Fibroblast of skin of left biceps (primary cell): ENCODE measurements at regions not wholly inside any gene's neighbourhood (a gene's known extent, or its start where the extent isn't known, plus 50 kb on each side); places are given as distances from the start of the nearest gene placed in this dataset.
"Not testable (repeated sequence)": the region's sequence is repeated elsewhere in the genome, so short reads cannot be mapped to it uniquely, and the experiment has no call there.

Experiments
- DNase-seq, 2 experiments: peaks; one replicate each; pipeline ENCODE4 v3.0.0-alpha.2; 2013; ENCODE audit warnings: low read depth in 2 of 2

- DNase-seq: not testable (repeated sequence)
These were observed 2805.9 kb downstream of the RPIA start for GRCh38 chr2:91497129-91498064.

DNA sequence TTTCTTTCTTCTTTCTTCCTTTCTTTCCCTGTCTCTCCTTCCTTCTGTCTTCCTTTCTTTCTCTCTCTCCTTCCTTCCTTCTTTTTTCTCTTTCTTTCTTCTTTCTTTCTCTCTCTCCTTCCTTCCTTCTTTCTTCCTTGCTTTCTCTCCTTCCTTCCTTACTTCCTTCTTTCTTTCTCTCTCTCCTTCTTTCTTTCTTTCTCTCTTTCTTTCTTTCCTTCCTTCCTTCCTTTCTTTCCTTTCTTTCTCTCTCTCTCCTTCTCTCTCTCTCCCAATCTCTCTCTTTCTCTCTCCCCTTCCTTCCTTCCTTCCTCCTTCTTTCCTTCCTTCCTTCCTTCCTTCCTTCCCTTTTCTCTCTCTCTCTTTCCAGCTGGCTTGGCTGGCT is 2806.6 kb downstream of the RPIA start:
- DNase-seq: not testable (repeated sequence)

DNA sequence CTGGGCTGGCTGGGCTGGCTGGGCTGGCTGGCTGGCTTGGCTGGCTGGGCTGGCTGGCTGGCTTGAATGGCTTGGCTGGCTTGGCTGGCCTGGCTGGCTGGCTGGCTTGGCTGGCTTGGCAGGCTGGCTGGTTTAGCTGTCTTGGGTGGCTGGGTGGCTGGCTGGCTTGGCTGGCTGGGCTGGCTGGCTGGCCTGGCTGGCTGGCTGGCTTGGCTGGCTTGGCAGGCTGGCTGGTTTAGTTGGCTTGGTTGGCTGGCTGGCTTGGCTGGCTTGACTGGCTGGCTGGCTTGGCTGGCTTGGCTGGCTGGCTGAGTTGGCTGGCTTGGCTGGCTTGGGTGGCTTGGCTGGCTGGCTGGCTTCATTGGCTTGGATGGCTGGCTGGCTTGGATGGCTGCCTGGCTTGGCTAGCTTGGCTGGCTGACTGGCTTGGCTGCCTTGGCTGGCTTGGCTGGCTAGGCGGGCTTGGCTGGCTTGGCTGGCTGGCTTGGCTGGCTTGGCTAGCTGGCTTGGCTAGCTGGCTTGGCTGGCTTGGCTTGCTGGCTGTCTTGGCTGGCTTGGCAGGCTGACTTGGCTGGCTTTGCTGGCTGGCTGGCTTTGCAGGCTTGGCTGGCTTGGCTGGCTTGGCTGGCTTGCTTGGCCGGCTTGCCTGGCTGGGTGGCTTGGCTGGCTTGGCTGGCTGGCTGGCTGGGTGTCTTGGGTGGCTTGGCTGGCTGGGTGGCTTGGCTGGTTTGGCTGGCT is 2807.2 kb downstream of the RPIA start:
- not testable (repeated sequence) for DNase-seq

GRCh38 chr2:91499431-91500050 is 2808.1 kb downstream of the RPIA start:
- DNase-seq: not testable (repeated sequence)

DNA sequence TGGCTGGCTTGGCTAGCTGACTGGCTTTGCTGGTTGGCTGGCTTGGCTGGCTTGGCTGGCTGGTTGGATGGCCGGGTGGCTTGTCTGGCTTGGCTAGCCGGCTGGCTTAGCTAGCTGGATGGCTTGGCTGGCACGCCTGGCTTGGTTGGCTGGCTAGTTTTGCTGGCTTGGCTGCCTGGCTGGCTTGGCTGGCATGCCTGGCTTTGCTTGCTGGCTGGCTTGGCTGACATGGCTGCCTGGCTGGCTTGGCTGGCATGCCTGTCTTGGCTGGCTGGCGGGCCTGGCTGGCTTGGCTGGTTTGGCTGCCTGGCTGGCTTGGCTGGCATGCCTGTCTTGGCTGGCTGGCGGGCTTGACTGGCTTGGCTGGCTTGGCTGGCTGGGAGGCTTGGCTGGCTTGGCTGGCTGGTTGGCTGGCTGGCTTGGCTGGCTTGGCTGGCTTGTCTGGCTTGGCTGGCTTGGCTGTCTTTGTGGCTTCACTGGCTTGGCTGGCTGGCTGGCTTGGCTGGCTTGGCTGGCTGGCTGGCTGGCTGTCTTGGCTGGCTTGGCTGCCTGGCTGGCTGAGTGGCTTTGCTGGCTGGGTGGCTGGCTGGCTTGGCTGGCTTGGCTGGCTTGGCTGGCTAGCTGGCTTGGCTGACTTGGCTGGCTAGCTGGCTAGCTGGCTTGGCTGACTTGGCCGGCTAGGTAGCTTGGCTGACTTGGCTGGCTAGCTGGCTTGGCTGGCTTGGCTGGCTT is 2808.9 kb downstream of the RPIA start:
- DNase-seq: not testable (repeated sequence)

DNA sequence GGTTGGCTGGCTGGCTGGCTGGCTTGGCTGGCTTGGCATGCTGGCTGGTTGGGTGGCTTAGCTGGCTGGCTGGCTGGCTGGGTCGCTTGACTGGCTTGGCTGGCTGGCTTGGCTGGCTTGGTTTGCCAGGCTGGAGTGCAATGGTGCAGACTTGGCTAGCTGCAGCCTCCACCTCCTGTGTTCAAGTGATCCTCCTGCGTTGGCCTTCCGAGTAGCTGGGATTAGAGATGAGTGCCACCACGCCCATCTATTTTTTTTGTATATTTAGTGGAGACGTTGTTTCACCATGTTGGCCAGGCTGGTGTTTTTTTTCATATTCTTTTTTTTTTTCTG is 2809.5 kb downstream of the RPIA start:
- DNase-seq: not testable (repeated sequence)

DNA sequence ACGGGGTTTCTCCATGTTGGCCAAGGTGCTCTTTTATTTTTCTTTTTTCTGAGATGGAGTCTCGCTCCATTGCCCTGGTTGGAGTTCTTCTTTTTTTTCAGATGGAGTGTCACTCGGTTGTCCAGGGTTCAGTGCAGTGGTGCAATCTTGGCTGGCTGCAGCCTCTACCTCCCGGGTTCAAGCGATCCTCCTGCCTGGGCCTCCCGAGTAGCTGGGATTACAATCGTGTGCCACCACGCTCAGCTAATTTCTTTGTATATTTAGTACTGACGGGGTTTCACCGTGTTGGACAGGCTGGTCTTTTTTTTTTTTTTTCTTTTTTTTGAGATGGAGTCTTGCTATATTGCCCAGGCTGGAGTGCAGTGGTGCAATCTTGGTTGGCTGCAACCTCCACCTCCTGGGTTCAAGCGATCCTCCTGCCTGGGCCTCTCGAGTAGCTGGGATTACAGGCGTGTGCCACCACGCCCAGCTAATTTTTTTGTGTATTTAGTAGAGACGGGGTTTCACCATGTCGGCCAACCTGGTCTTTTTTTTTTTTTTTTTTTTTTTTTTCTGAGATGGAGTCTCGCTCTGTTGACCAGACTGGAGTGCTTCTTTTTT is 2810.1 kb downstream of the RPIA start:
- not testable (repeated sequence) for DNase-seq

- DNase-seq: not testable (repeated sequence)
These were observed 2812.1 kb downstream of the RPIA start for GRCh38 chr2:91503572-91503958.

- not testable (repeated sequence) for DNase-seq
These were observed 2812.7 kb downstream of the RPIA start for GRCh38 chr2:91503959-91504741.

DNA sequence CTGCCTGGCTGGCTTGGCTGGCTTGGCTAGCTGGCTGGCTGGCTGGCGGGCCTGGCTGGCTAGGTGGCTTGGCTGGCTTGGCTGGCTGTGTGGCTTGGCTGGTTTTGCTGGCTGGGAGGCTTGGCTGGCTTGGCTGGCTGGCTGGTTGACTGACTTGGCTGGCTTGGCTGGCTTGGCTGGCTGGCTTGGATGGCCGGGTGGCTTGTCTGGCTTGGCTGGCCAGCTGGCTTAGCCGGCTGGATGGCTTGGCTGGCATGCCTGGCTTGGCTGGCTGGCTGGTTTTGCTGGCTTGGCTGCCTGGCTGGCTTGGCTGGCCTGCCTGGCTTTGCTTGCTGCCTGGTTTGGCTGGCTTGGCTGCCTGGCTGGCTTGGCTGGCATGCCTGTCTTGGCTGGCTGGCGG is 2817.3 kb downstream of the RPIA start:
- DNase-seq: not testable (repeated sequence)

DNA sequence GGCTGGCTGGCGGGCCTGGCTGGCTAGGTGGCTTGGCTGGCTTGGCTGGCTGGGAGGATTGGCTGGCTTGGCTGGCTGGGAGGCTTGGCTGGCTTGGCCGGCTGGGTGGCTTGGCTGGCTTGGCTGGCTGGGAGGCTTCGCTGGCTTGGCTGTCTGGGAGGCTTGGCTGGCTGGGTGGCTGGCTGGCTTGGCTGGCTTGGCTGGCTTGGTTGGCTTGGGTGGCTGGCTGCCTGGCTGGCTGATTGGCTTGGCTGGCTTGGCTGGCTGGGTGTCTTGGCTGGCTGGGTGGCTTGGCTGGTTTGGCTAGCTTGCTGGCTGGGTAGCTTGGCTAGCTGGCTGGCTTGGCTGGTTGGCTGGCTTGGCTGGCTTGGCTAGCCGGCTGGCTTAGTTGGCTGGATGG is 2817.8 kb downstream of the RPIA start:
- not testable (repeated sequence) for DNase-seq

GRCh38 chr2:91511166-91511565 is 2819.7 kb downstream of the RPIA start:
- not testable (repeated sequence) for DNase-seq

DNA sequence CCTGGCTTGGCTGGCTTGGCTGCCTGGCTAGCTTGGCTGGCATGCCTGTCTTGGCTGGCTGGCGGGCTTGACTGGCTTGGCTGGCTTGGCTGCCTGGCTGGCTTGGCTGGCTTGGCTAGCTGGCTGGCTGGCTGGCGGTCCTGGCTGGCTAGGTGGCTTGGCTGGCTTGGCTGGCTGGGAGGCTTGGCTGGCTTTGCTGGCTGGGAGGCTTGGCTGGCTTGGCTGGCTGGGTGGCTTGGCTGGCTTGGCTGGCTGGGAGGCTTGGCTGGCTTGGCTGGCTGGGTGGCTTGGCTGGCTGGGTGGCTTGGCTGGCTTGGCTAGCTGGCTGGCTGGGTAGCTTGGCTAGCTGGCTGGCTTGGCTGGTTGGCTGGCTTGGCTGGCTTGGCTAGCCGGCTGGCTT is 2824.5 kb downstream of the RPIA start:
- not testable (repeated sequence) for DNase-seq

- DNase-seq: not testable (repeated sequence)
These were observed 2825.2 kb downstream of the RPIA start for GRCh38 chr2:91516669-91517068.

GRCh38 chr2:91517846-91518245 is 2826.4 kb downstream of the RPIA start:
- not testable (repeated sequence) for DNase-seq

- DNase-seq: not testable (repeated sequence)
These were observed 2827.0 kb downstream of the RPIA start for GRCh38 chr2:91518361-91518981.

DNA sequence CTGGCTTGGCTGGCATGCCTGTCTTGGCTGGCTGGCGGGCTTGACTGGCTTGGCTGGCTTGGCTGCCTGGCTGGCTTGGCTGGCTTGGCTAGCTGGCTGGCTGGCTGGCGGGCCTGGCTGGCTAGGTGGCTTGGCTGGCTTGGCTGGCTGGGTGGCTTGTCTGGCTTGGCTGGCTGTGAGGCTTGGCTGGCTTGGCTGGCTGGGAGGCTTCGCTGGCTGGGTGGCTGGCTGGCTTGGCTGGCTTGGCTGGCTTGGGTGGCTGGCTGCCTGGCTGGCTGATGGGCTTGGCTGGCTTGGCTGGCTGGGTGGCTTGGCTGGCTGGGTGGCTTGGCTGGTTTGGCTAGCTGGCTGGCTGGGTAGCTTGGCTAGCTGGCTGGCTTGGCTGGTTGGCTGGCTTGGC is 2827.9 kb downstream of the RPIA start:
- DNase-seq: not testable (repeated sequence)

- DNase-seq: not testable (repeated sequence)
These were observed 2828.4 kb downstream of the RPIA start for GRCh38 chr2:91519914-91520313.

DNA sequence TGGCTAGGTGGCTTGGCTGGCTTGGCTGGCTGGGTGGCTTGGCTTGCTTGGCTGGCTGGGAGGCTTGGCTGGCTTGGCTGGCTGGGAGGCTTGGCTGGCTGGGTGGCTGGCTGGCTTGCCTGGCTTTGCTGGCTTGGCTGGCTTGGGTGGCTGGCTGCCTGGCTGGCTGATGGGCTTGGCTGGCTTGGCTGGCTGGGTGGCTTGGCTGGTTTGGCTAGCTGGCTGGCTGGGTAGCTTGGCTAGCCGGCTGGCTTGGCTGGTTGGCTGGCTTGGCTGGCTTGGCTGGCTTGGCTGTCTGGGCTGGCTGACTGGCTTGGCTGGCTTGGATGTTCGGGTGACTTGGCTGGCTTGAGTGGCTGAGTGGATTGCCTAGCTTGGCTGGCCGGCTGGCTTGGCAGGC is 2829.1 kb downstream of the RPIA start:
- not testable (repeated sequence) for DNase-seq

- not testable (repeated sequence) for DNase-seq
These were observed 2829.6 kb downstream of the RPIA start for GRCh38 chr2:91520972-91521535.
